GM18870 (cell line): ENCODE measurements at regions not wholly inside any gene's neighbourhood (a gene's known extent, or its start where the extent isn't known, plus 50 kb on each side); places are given as distances from the start of the nearest gene placed in this dataset.

Experiments
- ATAC-seq: cut with Tn5 transposase; IDR thresholded peaks from one replicate; pipeline ENCODE4 v1.9.1; 2021; ENCODE audit warnings: moderate library complexity; ENCODE audit not compliant: unreplicated experiment

- ATAC-seq, result no peak
Observed at GRCh38 chr5:158172005-158172404, 313.1 kb upstream of the CLINT1 start.

GRCh38 chr5:158170534-158170933, 311.6 kb upstream of the CLINT1 start:
- ATAC-seq, result no peak

GRCh38 chr5:158170060-158170459, 311.1 kb upstream of the CLINT1 start:
- ATAC-seq, result no peak

GRCh38 chr5:158166424-158166823, 307.5 kb upstream of the CLINT1 start:
- no peak for ATAC-seq

GRCh38 chr5:158165647-158166046, 306.7 kb upstream of the CLINT1 start:
- no peak for ATAC-seq

- ATAC-seq, result no peak
Observed at GRCh38 chr5:158164296-158165047, 305.5 kb upstream of the CLINT1 start.

GRCh38 chr5:158163451-158164295, 304.7 kb upstream of the CLINT1 start:
- ATAC-seq, result no peak

GRCh38 chr5:158162479-158163034, 303.6 kb upstream of the CLINT1 start:
- no peak for ATAC-seq

GRCh38 chr5:158162026-158162425, 303.1 kb upstream of the CLINT1 start:
- ATAC-seq, result no peak

GRCh38 chr5:158159621-158160020, 300.7 kb upstream of the CLINT1 start:
- ATAC-seq, result no peak

GRCh38 chr5:158155811-158156505, 297.0 kb upstream of the CLINT1 start:
- no peak for ATAC-seq

- no peak for ATAC-seq
Observed at GRCh38 chr5:158155067-158155466, 296.1 kb upstream of the CLINT1 start.

GRCh38 chr5:158154226-158155005, 295.5 kb upstream of the CLINT1 start:
- no peak for ATAC-seq

- no peak for ATAC-seq
Observed at GRCh38 chr5:158153508-158153907, 294.6 kb upstream of the CLINT1 start.

GRCh38 chr5:158152136-158152535, 293.2 kb upstream of the CLINT1 start:
- no peak for ATAC-seq

GRCh38 chr5:158147227-158147626, 288.3 kb upstream of the CLINT1 start:
- ATAC-seq, result no peak

- no peak for ATAC-seq
Observed at GRCh38 chr5:158145827-158146226, 286.9 kb upstream of the CLINT1 start.

GRCh38 chr5:158143081-158143480, 284.1 kb upstream of the CLINT1 start:
- no peak for ATAC-seq

- no peak for ATAC-seq
Observed at GRCh38 chr5:158142156-158142555, 283.2 kb upstream of the CLINT1 start.

- ATAC-seq, result no peak
Observed at GRCh38 chr5:158140120-158140731, 281.3 kb upstream of the CLINT1 start.
